Effector memory CD8-positive, alpha-beta T cell (primary cell): ENCODE measurements at regions not wholly inside any gene's neighbourhood (a gene's known extent, or its start where the extent isn't known, plus 50 kb on each side); places are given as distances from the start of the nearest gene placed in this dataset.
"Not testable (repeated sequence)": the region's sequence is repeated elsewhere in the genome, so short reads cannot be mapped to it uniquely, and the experiment has no call there.

ENCODE experiments used
- ATAC-seq: fragments of 150-1000 bp; cut with Tn5 transposase; replicated peaks from 2 replicates; pipeline ENCODE4 v1.10.0; 2021; ENCODE audit warnings: mild to moderate bottlenecking, moderate library complexity
- DNase-seq, 3 experiments: peaks; one replicate each; pipeline ENCODE4 v3.0.0; 2021
- H3K27ac Mint-ChIP-seq, 2 donors: one replicate each; pipeline ENCODE4 v1.8.0; 2022; ENCODE audit warnings: mild to moderate bottlenecking in 2 of 2, mixed read lengths in 2 of 2, moderate library complexity in 2 of 2
- H3K27me3 Mint-ChIP-seq, 2 donors: one replicate each; pipeline ENCODE4 v1.8.0; 2022; ENCODE audit warnings: mixed read lengths in 2 of 2
- H3K36me3 Mint-ChIP-seq: one replicate; pipeline ENCODE4 v1.8.0; 2022; ENCODE audit warnings: mild to moderate bottlenecking, moderate library complexity, mixed read lengths; ENCODE audit not compliant: insufficient read depth
- H3K4me1 Mint-ChIP-seq, 2 donors: one replicate each; pipeline ENCODE4 v1.8.0; 2022; ENCODE audit warnings: low read depth in 2 of 2, mixed read lengths in 2 of 2
- H3K4me3 Mint-ChIP-seq, 2 donors: one replicate each; pipeline ENCODE4 v1.8.0; 2022; ENCODE audit warnings: mild to moderate bottlenecking in 2 of 2, mixed read lengths in 2 of 2, moderate library complexity in 2 of 2
- H3K9me3 Mint-ChIP-seq, 2 donors: one replicate each; pipeline ENCODE4 v1.8.0; 2022; ENCODE audit warnings: mixed read lengths in 2 of 2

- Mint-ChIP-seq H3K27ac (no peak overlapping the region), H3K9me3 (peaks cover 0 to 6% of the 10 kb centered on the region in 2 donors), H3K36me3 (no peaks in the 10 kb centered on the region), H3K4me1 (no peaks in the 10 kb centered on the region), H3K4me3 (no peak overlapping the region), H3K27me3 (no peaks in the 10 kb centered on the region)
- DNase-seq (no peak), ATAC-seq (no peak)
Observed at GRCh38 chr6:121593011-121593641, 157.7 kb downstream of the GJA1 start.

DNA sequence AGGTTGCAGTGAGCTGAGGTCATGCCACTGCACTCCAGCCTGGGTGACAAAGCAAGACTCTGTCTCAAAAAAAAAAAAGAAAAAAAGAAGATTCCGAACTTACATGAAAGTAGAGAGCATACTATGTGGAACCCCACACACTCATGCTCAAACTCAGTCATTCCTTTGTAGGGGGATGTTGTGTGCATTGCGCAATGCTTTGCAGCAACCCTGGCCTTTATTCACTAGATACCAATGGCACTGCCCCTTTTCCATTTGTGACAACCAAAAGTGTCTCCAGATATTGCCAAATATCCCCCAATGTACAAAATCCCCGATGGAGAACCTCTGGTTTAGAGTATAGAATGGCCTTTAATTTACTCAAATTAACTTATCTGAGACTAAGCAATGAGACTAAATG lies 158.6 kb downstream of the GJA1 start:
- H3K9me3 Mint-ChIP-seq, result peaks cover 0 to 6% of the 10 kb centered on the region in 2 donors
- H3K4me1 Mint-ChIP-seq, result no peaks in the 10 kb centered on the region
- H3K4me3 Mint-ChIP-seq, result no peak overlapping the region
- no peak overlapping the region for H3K27ac Mint-ChIP-seq
- no peaks in the 10 kb centered on the region for H3K36me3 Mint-ChIP-seq
- ATAC-seq (no peak), DNase-seq (no peak)
- H3K27me3 Mint-ChIP-seq, result no peaks in the 10 kb centered on the region

- ATAC-seq (no peak), DNase-seq (no peak)
- Mint-ChIP-seq H3K36me3 (no peaks in the 10 kb centered on the region), H3K4me1 (no peaks in the 10 kb centered on the region), H3K9me3 (peaks cover 3 to 6% of the 10 kb centered on the region in 2 donors), H3K27ac (no peak overlapping the region), H3K4me3 (no peak overlapping the region), H3K27me3 (no peaks in the 10 kb centered on the region)
Observed at GRCh38 chr6:121595646-121596045, 160.2 kb downstream of the GJA1 start.

- Mint-ChIP-seq H3K9me3 (peaks cover 3 to 6% of the 10 kb centered on the region in 2 donors), H3K36me3 (no peaks in the 10 kb centered on the region), H3K27me3 (no peaks in the 10 kb centered on the region), H3K4me3 (no peak overlapping the region), H3K27ac (no peak overlapping the region), H3K4me1 (no peaks in the 10 kb centered on the region)
- DNase-seq, result no peak
- ATAC-seq, result no peak
Observed at GRCh38 chr6:121596441-121596840, 161.0 kb downstream of the GJA1 start.

GRCh38 chr6:121597654-121598053 lies 162.2 kb downstream of the GJA1 start:
- DNase-seq (no peak), ATAC-seq (no peak)
- H3K27me3 Mint-ChIP-seq, result no peaks in the 10 kb centered on the region
- H3K27ac Mint-ChIP-seq, result no peak overlapping the region
- no peak overlapping the region for H3K4me3 Mint-ChIP-seq
- H3K4me1 Mint-ChIP-seq, result no peaks in the 10 kb centered on the region
- H3K9me3 Mint-ChIP-seq, result peaks cover 0 to 3% of the 10 kb centered on the region in 2 donors
- H3K36me3 Mint-ChIP-seq, result no peaks in the 10 kb centered on the region

DNA sequence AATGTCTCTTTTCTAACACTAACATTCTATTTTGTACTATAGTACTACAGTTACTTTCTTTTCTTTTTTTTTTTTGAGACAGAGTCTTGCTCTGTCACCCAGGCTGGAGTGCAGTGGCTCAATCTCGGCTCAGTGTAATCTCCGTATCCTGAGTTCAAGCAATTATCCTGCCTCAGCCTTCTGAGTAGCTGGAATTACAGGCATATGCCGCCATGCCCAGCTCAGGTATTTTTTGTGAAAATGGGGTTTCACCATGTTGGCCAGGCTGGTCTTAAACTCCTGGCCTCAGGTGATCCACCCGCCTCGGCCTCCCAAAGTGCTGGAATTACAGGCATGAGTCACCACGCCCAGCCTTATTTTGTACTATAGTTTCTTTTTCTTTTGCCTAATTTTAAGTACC lies 163.9 kb downstream of the GJA1 start:
- DNase-seq, H3K4me3 Mint-ChIP-seq, H3K27me3 Mint-ChIP-seq, ATAC-seq, H3K4me1 Mint-ChIP-seq, H3K36me3 Mint-ChIP-seq, H3K9me3 Mint-ChIP-seq, H3K27ac Mint-ChIP-seq: not testable (repeated sequence)

DNA sequence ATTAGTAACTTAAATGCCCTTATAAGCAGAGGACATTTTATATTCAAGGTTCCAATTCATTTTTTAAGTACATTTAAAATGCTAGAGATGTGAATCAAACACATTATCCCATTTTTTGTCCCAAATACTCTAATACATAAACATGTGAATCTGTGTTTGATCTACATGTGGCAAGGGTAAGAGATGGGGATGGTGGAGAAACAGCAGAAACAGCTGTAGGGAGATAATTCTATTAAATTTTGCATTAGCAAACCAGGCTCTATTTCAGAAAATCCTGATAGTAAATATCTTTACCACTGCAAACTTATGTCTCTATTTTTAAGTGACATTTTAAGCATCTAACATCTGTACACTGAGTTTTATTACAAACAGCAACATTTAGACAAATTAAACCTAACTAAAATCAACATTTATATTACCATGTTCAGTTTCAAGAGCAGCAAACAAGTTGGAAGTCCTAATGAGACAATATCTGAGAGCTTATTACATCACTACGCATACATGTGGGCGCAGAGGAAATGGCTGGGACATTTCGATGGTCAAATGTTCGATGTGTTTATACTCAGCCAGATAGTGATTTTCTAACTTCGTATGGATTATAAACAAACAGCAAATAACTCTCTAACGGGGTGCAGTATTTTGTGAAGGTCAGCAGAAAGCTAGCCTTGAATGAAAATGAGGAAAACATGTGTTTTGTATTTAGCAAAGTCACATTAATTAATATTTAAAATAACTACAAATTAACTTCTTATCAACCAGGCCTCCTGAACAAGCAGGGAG lies 165.1 kb downstream of the GJA1 start:
- Mint-ChIP-seq H3K27ac (no peak overlapping the region), H3K36me3 (no peaks in the 10 kb centered on the region), H3K4me1 (no peaks in the 10 kb centered on the region), H3K9me3 (peaks cover 0 to 3% of the 10 kb centered on the region in 2 donors), H3K4me3 (no peak overlapping the region), H3K27me3 (no peaks in the 10 kb centered on the region)
- DNase-seq (no peak), ATAC-seq (no peak)

GRCh38 chr6:121603486-121603885 lies 168.0 kb downstream of the GJA1 start:
- Mint-ChIP-seq H3K4me3 (no peak overlapping the region), H3K36me3 (no peaks in the 10 kb centered on the region), H3K4me1 (no peaks in the 10 kb centered on the region), H3K27ac (no peak overlapping the region), H3K9me3 (peaks cover 0 to 4% of the 10 kb centered on the region in 2 donors), H3K27me3 (no peaks in the 10 kb centered on the region)
- ATAC-seq, result no peak
- DNase-seq, result no peak

DNA sequence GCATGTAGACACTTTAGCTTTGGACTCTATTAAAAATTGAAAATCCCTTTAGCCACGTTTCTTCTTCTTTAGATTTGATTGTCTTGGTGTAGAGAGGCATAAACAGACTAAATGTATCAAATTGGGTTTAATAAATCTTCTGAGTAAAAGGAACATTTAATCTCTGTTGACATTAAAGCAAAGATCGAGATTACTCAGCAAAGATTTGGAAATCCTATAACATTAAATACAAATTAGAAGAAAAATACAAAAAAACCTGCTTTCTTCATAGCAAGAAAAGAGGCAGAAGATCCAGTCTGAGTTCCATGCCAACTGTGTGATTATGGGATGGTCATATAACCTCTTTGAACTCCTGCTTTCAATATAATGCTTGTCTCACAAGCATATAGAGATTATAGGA lies 172.3 kb downstream of the GJA1 start:
- Mint-ChIP-seq H3K9me3 (peaks cover 0 to 3% of the 10 kb centered on the region in 2 donors), H3K4me3 (no peak overlapping the region), H3K27ac (no peak overlapping the region), H3K36me3 (no peaks in the 10 kb centered on the region), H3K27me3 (no peaks in the 10 kb centered on the region), H3K4me1 (no peaks in the 10 kb centered on the region)
- no peak for DNase-seq
- ATAC-seq, result no peak

DNA sequence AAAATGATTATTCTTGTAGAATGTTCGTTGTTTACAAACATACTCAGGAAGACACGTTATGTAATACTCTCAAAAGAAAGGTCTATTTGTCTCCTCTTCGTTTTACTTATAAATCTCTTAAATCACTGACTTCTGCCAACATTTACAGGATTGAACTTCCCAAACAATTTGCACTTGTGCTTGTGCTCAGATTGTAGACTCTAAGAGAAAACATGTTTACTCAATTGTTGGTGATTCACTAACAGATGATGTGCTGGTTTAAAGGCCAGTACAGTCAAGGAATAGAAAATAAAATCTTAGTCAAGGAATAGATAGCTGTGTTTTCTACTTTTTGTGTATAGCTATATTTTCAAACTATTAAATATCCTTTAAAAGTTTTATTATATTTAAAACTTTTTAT lies 172.8 kb downstream of the GJA1 start:
- DNase-seq, result no peak
- Mint-ChIP-seq H3K36me3 (no peaks in the 10 kb centered on the region), H3K27me3 (no peaks in the 10 kb centered on the region), H3K4me3 (no peak overlapping the region), H3K9me3 (peaks cover 0 to 3% of the 10 kb centered on the region in 2 donors), H3K27ac (no peak overlapping the region), H3K4me1 (no peaks in the 10 kb centered on the region)
- no peak for ATAC-seq

GRCh38 chr6:121609281-121609680 lies 173.8 kb downstream of the GJA1 start:
- H3K36me3 Mint-ChIP-seq, result no peaks in the 10 kb centered on the region
- DNase-seq, result no peak
- no peak overlapping the region for H3K4me3 Mint-ChIP-seq
- H3K9me3 Mint-ChIP-seq, result peaks cover 0 to 3% of the 10 kb centered on the region in 2 donors
- H3K4me1 Mint-ChIP-seq, result no peaks in the 10 kb centered on the region
- H3K27ac Mint-ChIP-seq, result no peak overlapping the region
- no peaks in the 10 kb centered on the region for H3K27me3 Mint-ChIP-seq
- no peak for ATAC-seq

DNA sequence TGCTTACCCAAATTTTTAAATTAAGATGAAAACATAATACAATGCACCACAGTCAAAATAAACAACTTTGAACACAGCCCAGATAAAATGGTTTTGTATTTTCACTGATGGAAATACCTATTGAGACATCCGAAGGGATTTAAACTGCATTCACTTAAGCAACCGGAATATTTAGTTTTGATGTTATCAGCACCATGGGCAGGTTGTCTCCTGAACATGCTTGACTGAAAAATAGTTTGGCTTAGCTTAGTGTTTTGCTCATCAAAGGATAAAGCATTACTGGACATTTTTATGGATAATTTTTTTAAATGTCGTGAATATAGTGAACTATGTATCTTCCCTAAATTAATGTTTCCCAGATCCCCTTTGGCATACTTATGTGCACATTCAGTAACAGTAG lies 177.5 kb downstream of the GJA1 start:
- Mint-ChIP-seq H3K4me1 (no peaks in the 10 kb centered on the region), H3K27me3 (no peaks in the 10 kb centered on the region), H3K27ac (no peak overlapping the region), H3K36me3 (no peaks in the 10 kb centered on the region), H3K9me3 (peaks cover 0 to 1% of the 10 kb centered on the region in 2 donors), H3K4me3 (no peak overlapping the region)
- DNase-seq (no peak), ATAC-seq (no peak)

DNA sequence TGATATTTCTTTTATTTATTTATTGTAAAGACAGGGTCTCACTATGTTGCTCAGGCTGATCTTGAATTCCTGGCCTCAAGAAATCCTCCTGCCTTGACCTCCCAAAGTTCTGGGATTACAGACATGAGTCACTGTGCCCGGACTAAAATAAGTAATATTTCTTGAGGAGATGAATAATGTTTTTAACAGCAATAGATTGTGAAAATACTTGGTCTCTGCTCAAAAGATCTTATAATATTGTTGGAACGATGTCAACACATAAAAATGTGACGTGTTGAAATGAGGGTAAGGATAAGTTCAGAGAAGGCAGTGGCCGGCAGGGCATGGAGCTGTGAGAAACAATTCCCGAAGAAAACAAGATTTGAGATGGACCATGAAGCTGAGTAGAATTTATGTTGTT lies 178.7 kb downstream of the GJA1 start:
- no peak for ATAC-seq
- Mint-ChIP-seq H3K36me3 (no peaks in the 10 kb centered on the region), H3K4me1 (no peaks in the 10 kb centered on the region), H3K27me3 (no peaks in the 10 kb centered on the region), H3K27ac (no peak overlapping the region), H3K9me3 (peaks cover 0 to 1% of the 10 kb centered on the region in 2 donors), H3K4me3 (no peak overlapping the region)
- no peak for DNase-seq

DNA sequence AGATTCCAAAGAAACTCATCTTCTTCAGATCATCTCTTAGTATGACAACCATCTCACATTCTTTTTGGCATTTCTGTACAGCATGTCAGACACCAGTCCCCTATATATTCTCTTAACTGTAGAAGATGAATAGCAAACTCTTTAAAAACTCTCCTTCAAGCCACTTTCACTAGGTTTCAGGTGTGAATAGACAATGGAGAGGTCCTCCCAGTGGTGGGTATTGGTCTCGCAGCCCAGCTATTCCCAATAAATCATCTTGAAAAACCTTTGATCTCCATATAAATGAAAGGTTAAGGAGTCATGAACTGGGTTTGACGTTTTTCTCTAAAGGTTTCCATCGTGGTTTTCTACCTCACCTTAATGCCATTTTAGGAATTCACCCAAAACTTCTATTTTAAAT lies 180.0 kb downstream of the GJA1 start:
- DNase-seq, result no peak
- Mint-ChIP-seq H3K4me3 (no peak overlapping the region), H3K27me3 (no peaks in the 10 kb centered on the region), H3K36me3 (no peaks in the 10 kb centered on the region), H3K4me1 (no peaks in the 10 kb centered on the region), H3K9me3 (peaks cover 0 to 1% of the 10 kb centered on the region in 2 donors), H3K27ac (no peak overlapping the region)
- no peak for ATAC-seq
